ENCODE measurements at regions not wholly inside any gene's neighbourhood (a gene's known extent, or its start where the extent isn't known, plus 50 kb on each side); places are given as distances from the start of the nearest gene placed in this dataset.
A peak's percentile ranks its signal among the peaks of the same experiment; 100 is the strongest.

- Histone ChIP-seq H3K27ac (ENCODE audit: low read depth, low read length) (no peak overlapping the region), H3K18ac (ENCODE audit: low read length) (no peak overlapping the region), H3K36me3 (ENCODE audit: control insufficient read depth, insufficient read depth, low read length) (no peaks in the 10 kb centered on the region), H3K4ac (ENCODE audit: low read depth, low read length) (no peak overlapping the region), H3K79me1 (ENCODE audit: low read length) (no peaks in the 10 kb centered on the region), H3K4me2 (ENCODE audit: low read length) (no peak overlapping the region), H4K5ac (ENCODE audit: low read length) (no peak overlapping the region), H3K4me3 (ENCODE audit: low read length) (no peak overlapping the region), H2BK5ac (ENCODE audit: low read length) (no peak overlapping the region), H3K23ac (ENCODE audit: low read length) (no peak overlapping the region), H3K79me2 (ENCODE audit: control insufficient read depth, insufficient read depth, low read length) (no peaks in the 10 kb centered on the region), H3K56ac (ENCODE audit: low read length) (no peak overlapping the region), H2BK120ac (ENCODE audit: low read depth, low read length) (no peak overlapping the region), H3K4me1 (ENCODE audit: control insufficient read depth, low read depth, low read length) (no peaks in the 10 kb centered on the region), H4K8ac (ENCODE audit: low read depth, low read length) (no peak overlapping the region), H3K27me3 (ENCODE audit: insufficient read depth, low read length, poor library complexity) (no peaks in the 10 kb centered on the region), H2AK5ac (ENCODE audit: low read length) (no peak overlapping the region), H2BK15ac (replicated peaks; ENCODE audit: low read depth) (no peak overlapping the region), H3K9ac (ENCODE audit: low read length) (no peak overlapping the region)
- no peak for DNase-seq
- no CpG with 5 or more reads among the region's 4 CpGs for WGBS (ENCODE audit: extremely low coverage, insufficient coverage, low lambda C conversion rate)
Measured at GRCh38 chr5:107254902-107255234, 415.9 kb downstream of the EFNA5 start.

DNA sequence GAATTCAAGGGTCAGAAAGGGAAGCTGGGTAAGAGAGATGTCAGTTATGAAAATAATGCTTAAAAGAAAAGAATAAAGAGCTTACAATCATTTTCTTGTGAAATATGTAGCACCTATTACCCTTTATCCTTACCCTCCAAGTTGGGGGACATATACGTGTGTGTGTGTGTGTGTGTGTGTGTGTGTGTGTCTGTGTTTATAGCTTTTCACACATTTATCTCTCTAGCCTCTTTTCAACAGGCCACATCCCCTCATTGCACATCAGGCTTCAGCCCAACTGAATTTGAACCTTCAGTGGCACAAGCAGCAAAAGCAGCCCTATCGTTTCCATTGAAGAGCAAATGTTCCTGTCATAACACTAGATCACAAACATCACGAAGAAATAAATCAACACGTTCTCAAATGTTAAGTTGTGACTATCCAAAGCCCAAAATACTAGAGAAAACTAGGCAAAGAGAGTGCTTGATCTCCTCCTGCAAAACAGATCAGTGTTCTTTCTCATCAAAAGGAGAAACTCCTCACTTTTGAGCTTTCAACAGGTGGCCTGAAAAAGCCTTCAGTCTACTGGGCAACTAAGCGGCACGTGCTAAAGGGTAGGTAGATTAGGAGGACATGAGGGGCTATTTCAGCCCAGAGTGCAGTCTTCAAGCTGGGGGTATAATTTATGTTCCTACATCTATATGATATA, 416.4 kb downstream of the EFNA5 start:
- Histone ChIP-seq H2AK5ac (ENCODE audit: low read length) (no peak overlapping the region), H2BK15ac (replicated peaks; ENCODE audit: low read depth) (no peak overlapping the region), H3K27ac (ENCODE audit: low read depth, low read length) (no peak overlapping the region), H3K4me3 (ENCODE audit: low read length) (no peak overlapping the region), H3K56ac (ENCODE audit: low read length) (no peak overlapping the region), H4K5ac (ENCODE audit: low read length) (no peak overlapping the region), H3K18ac (ENCODE audit: low read length) (no peak overlapping the region), H3K4me1 (ENCODE audit: control insufficient read depth, low read depth, low read length) (no peaks in the 10 kb centered on the region), H4K8ac (ENCODE audit: low read depth, low read length) (no peak overlapping the region), H2BK120ac (ENCODE audit: low read depth, low read length) (no peak overlapping the region), H3K27me3 (ENCODE audit: insufficient read depth, low read length, poor library complexity) (no peaks in the 10 kb centered on the region), H3K23ac (ENCODE audit: low read length) (no peak overlapping the region), H3K4me2 (ENCODE audit: low read length) (no peak overlapping the region), H3K9ac (ENCODE audit: low read length) (no peak overlapping the region), H3K79me2 (ENCODE audit: control insufficient read depth, insufficient read depth, low read length) (no peaks in the 10 kb centered on the region), H3K36me3 (ENCODE audit: control insufficient read depth, insufficient read depth, low read length) (no peaks in the 10 kb centered on the region), H3K79me1 (ENCODE audit: low read length) (no peaks in the 10 kb centered on the region), H2BK5ac (ENCODE audit: low read length) (no peak overlapping the region), H3K4ac (ENCODE audit: low read depth, low read length) (no peak overlapping the region)
- DNase-seq: no peak
- no CpG with 5 or more reads among the region's 6 CpGs for WGBS (ENCODE audit: extremely low coverage, insufficient coverage, low lambda C conversion rate)

DNA sequence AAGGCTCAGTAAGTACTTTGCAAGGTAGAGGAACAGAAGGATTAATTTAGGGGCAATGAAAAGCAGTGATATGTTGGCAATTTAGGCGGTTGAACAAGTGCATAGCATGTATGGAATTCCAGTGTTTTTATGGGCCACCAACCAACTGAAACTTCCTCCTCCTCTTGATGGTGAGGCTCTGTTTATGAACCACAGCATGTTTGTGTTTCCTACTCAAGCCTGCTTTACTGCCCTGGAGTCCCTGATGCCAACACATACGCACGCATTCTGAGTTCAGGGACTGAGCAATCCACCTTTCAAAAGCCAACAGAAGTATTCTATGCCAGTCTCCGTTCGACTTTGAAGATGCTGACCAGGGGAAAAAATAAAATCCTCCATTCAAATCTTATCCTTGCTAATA, 417.5 kb downstream of the EFNA5 start:
- no peak overlapping the region for H3K4me2 ChIP-seq (ENCODE audit: low read length)
- WGBS (ENCODE audit: extremely low coverage, insufficient coverage, low lambda C conversion rate): no CpG with 5 or more reads among the region's 5 CpGs

DNA sequence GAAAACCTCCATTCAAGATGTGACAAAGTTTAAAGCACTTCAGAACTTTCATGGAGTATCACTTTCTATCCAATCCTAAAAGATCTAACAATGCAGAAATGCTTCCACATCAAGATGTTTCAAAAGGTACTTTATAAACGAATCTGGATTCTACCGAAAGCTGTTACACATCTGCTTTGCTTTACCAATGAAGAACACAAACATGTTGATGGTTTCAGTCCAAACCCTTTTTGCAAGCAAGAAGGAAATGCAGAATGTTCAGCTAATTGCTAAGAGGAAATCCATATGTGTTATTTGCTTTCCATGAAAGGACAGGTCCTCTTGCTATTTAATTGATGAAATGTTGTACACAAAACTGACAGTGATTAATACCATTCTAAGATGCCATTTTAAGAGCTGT, 419.6 kb downstream of the EFNA5 start:
- no peak overlapping the region for H3K4ac ChIP-seq (ENCODE audit: low read depth, low read length)
- no peak overlapping the region for H2AK5ac ChIP-seq (ENCODE audit: low read length)
- no peaks in the 10 kb centered on the region for H3K4me1 ChIP-seq (ENCODE audit: control insufficient read depth, low read depth, low read length)
- no peaks in the 10 kb centered on the region for H3K79me2 ChIP-seq (ENCODE audit: control insufficient read depth, insufficient read depth, low read length)
- no peak overlapping the region for H3K56ac ChIP-seq (ENCODE audit: low read length)
- no peak overlapping the region for H3K4me2 ChIP-seq (ENCODE audit: low read length)
- H2BK15ac ChIP-seq (replicated peaks; ENCODE audit: low read depth): no peak overlapping the region
- no peak for DNase-seq
- no peak overlapping the region for H3K18ac ChIP-seq (ENCODE audit: low read length)
- H3K79me1 ChIP-seq (ENCODE audit: low read length): no peaks in the 10 kb centered on the region
- H3K27ac ChIP-seq (ENCODE audit: low read depth, low read length): no peak overlapping the region
- no peak overlapping the region for H4K5ac ChIP-seq (ENCODE audit: low read length)
- H3K23ac ChIP-seq (ENCODE audit: low read length): no peak overlapping the region
- H2BK5ac ChIP-seq (ENCODE audit: low read length): no peak overlapping the region
- no peaks in the 10 kb centered on the region for H3K27me3 ChIP-seq (ENCODE audit: insufficient read depth, low read length, poor library complexity)
- no peak overlapping the region for H3K4me3 ChIP-seq (ENCODE audit: low read length)
- no peak overlapping the region for H4K8ac ChIP-seq (ENCODE audit: low read depth, low read length)
- WGBS (ENCODE audit: extremely low coverage, insufficient coverage, low lambda C conversion rate): no CpG with 5 or more reads among the region's 2 CpGs
- no peak overlapping the region for H2BK120ac ChIP-seq (ENCODE audit: low read depth, low read length)
- H3K9ac ChIP-seq (ENCODE audit: low read length): no peak overlapping the region
- H3K36me3 ChIP-seq (ENCODE audit: control insufficient read depth, insufficient read depth, low read length): no peaks in the 10 kb centered on the region

More for the DNA sequence above, 417.5 kb downstream of the EFNA5 start:
- H3K23ac ChIP-seq (ENCODE audit: low read length): no peak overlapping the region
- H3K4me1 ChIP-seq (ENCODE audit: control insufficient read depth, low read depth, low read length): no peaks in the 10 kb centered on the region
- H2AK5ac ChIP-seq (ENCODE audit: low read length): no peak overlapping the region
- H3K9ac ChIP-seq (ENCODE audit: low read length): no peak overlapping the region
- no peaks in the 10 kb centered on the region for H3K27me3 ChIP-seq (ENCODE audit: insufficient read depth, low read length, poor library complexity)
- H2BK15ac ChIP-seq (replicated peaks; ENCODE audit: low read depth): no peak overlapping the region
- no peaks in the 10 kb centered on the region for H3K36me3 ChIP-seq (ENCODE audit: control insufficient read depth, insufficient read depth, low read length)
- no peaks in the 10 kb centered on the region for H3K79me2 ChIP-seq (ENCODE audit: control insufficient read depth, insufficient read depth, low read length)
- H2BK120ac ChIP-seq (ENCODE audit: low read depth, low read length): no peak overlapping the region
- no peak overlapping the region for H3K18ac ChIP-seq (ENCODE audit: low read length)
- H3K4ac ChIP-seq (ENCODE audit: low read depth, low read length): no peak overlapping the region
- no peak overlapping the region for H2BK5ac ChIP-seq (ENCODE audit: low read length)
- H3K27ac ChIP-seq (ENCODE audit: low read depth, low read length): no peak overlapping the region
- H3K4me3 ChIP-seq (ENCODE audit: low read length): no peak overlapping the region
- no peaks in the 10 kb centered on the region for H3K79me1 ChIP-seq (ENCODE audit: low read length)
- H4K8ac ChIP-seq (ENCODE audit: low read depth, low read length): no peak overlapping the region
- H4K5ac ChIP-seq (ENCODE audit: low read length): no peak overlapping the region
- no peak for DNase-seq
- H3K56ac ChIP-seq (ENCODE audit: low read length): no peak overlapping the region

- H3K18ac ChIP-seq (ENCODE audit: low read length): no peak overlapping the region
- H3K4me1 ChIP-seq (ENCODE audit: control insufficient read depth, low read depth, low read length): no peaks in the 10 kb centered on the region
- H3K23ac ChIP-seq (ENCODE audit: low read length): no peak overlapping the region
- no peak overlapping the region for H4K5ac ChIP-seq (ENCODE audit: low read length)
- H3K4ac ChIP-seq (ENCODE audit: low read depth, low read length): no peak overlapping the region
- H3K4me3 ChIP-seq (ENCODE audit: low read length): no peak overlapping the region
- no peaks in the 10 kb centered on the region for H3K79me1 ChIP-seq (ENCODE audit: low read length)
- H3K9ac ChIP-seq (ENCODE audit: low read length): no peak overlapping the region
- no peak overlapping the region for H2BK5ac ChIP-seq (ENCODE audit: low read length)
- H3K4me2 ChIP-seq (ENCODE audit: low read length): no peak overlapping the region
- no peaks in the 10 kb centered on the region for H3K27me3 ChIP-seq (ENCODE audit: insufficient read depth, low read length, poor library complexity)
- H3K27ac ChIP-seq (ENCODE audit: low read depth, low read length): no peak overlapping the region
- no peak overlapping the region for H2AK5ac ChIP-seq (ENCODE audit: low read length)
- DNase-seq: peak; percentile 60
- H2BK120ac ChIP-seq (ENCODE audit: low read depth, low read length): no peak overlapping the region
- no peaks in the 10 kb centered on the region for H3K36me3 ChIP-seq (ENCODE audit: control insufficient read depth, insufficient read depth, low read length)
- H3K56ac ChIP-seq (ENCODE audit: low read length): no peak overlapping the region
- H2BK15ac ChIP-seq (replicated peaks; ENCODE audit: low read depth): no peak overlapping the region
- WGBS (ENCODE audit: extremely low coverage, insufficient coverage, low lambda C conversion rate): no CpG with 5 or more reads among the region's 10 CpGs
- H3K79me2 ChIP-seq (ENCODE audit: control insufficient read depth, insufficient read depth, low read length): no peaks in the 10 kb centered on the region
- H4K8ac ChIP-seq (ENCODE audit: low read depth, low read length): no peak overlapping the region
Measured at GRCh38 chr5:107248066-107248695, 422.6 kb downstream of the EFNA5 start.

DNA sequence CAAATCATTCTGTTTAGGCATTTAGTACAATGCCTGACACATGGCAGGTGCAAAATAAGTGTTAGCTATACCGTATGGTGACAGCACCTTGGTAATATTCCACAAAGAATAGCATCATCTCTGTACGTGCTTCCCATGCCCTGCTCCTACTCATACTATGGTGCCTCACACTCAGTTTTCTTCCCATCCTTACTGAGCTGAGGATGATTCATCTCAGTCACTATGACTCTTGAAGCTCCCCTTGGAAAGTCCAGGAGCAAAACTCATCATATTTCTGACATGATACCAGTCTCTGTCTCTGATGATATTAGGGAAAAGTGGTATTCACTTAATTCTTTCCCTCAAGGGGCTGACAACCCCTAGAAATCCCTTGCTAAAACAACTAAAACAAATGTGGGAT, 423.3 kb downstream of the EFNA5 start:
- Histone ChIP-seq H3K36me3 (ENCODE audit: control insufficient read depth, insufficient read depth, low read length) (no peaks in the 10 kb centered on the region), H2BK120ac (ENCODE audit: low read depth, low read length) (no peak overlapping the region), H3K79me1 (ENCODE audit: low read length) (no peaks in the 10 kb centered on the region), H3K9ac (ENCODE audit: low read length) (no peak overlapping the region), H4K8ac (ENCODE audit: low read depth, low read length) (no peak overlapping the region), H3K23ac (ENCODE audit: low read length) (no peak overlapping the region), H3K27me3 (ENCODE audit: insufficient read depth, low read length, poor library complexity) (no peaks in the 10 kb centered on the region), H3K56ac (ENCODE audit: low read length) (no peak overlapping the region), H3K79me2 (ENCODE audit: control insufficient read depth, insufficient read depth, low read length) (no peaks in the 10 kb centered on the region), H3K4me2 (ENCODE audit: low read length) (no peak overlapping the region), H2BK5ac (ENCODE audit: low read length) (no peak overlapping the region), H3K18ac (ENCODE audit: low read length) (no peak overlapping the region), H4K5ac (ENCODE audit: low read length) (no peak overlapping the region), H3K4me1 (ENCODE audit: control insufficient read depth, low read depth, low read length) (no peaks in the 10 kb centered on the region), H2AK5ac (ENCODE audit: low read length) (no peak overlapping the region), H3K27ac (ENCODE audit: low read depth, low read length) (no peak overlapping the region), H2BK15ac (replicated peaks; ENCODE audit: low read depth) (no peak overlapping the region), H3K4me3 (ENCODE audit: low read length) (no peak overlapping the region), H3K4ac (ENCODE audit: low read depth, low read length) (no peak overlapping the region)
- no CpG with 5 or more reads among the region's 2 CpGs for WGBS (ENCODE audit: extremely low coverage, insufficient coverage, low lambda C conversion rate)
- DNase-seq: no peak
